ENCODE measurements at regions not wholly inside any gene's neighbourhood (a gene's known extent, or its start where the extent isn't known, plus 50 kb on each side); places are given as distances from the start of the nearest gene placed in this dataset.

- H3K9me2 ChIP-seq (replicated peaks; ENCODE audit: low read depth, low read length) = no peaks in the 10 kb centered on the region
- H4K20me1 ChIP-seq (ENCODE audit: insufficient read depth, low read length, poor library complexity, severe bottlenecking) = no peaks in the 10 kb centered on the region
- H3K9me3 ChIP-seq (ENCODE audit: insufficient read depth, low read depth, low read length) = no peaks in the 10 kb centered on the region
- no peak overlapping the region for H3K4me2 ChIP-seq (ENCODE audit: low read depth, low read length, poor library complexity, severe bottlenecking)
- no peaks in the 10 kb centered on the region for H3F3A ChIP-seq (ENCODE audit: low read depth)
- no peaks in the 10 kb centered on the region for H3K36me3 ChIP-seq (ENCODE audit: insufficient read depth, low read length)
- no peaks in the 10 kb centered on the region for H3K27me3 ChIP-seq (ENCODE audit: insufficient read depth, low read length, poor library complexity, severe bottlenecking)
- no peak overlapping the region for H3K9ac ChIP-seq (ENCODE audit: low read depth, low read length, poor library complexity, severe bottlenecking)
- H3K4me1 ChIP-seq (ENCODE audit: insufficient read depth, low read length, poor library complexity, severe bottlenecking) = no peaks in the 10 kb centered on the region
- H3K4me3 ChIP-seq (ENCODE audit: low read length, poor library complexity, severe bottlenecking) = no peak overlapping the region
- no peak overlapping the region for H2AFZ ChIP-seq (ENCODE audit: low read length)
- TF ChIP-seq, protein P1, sequence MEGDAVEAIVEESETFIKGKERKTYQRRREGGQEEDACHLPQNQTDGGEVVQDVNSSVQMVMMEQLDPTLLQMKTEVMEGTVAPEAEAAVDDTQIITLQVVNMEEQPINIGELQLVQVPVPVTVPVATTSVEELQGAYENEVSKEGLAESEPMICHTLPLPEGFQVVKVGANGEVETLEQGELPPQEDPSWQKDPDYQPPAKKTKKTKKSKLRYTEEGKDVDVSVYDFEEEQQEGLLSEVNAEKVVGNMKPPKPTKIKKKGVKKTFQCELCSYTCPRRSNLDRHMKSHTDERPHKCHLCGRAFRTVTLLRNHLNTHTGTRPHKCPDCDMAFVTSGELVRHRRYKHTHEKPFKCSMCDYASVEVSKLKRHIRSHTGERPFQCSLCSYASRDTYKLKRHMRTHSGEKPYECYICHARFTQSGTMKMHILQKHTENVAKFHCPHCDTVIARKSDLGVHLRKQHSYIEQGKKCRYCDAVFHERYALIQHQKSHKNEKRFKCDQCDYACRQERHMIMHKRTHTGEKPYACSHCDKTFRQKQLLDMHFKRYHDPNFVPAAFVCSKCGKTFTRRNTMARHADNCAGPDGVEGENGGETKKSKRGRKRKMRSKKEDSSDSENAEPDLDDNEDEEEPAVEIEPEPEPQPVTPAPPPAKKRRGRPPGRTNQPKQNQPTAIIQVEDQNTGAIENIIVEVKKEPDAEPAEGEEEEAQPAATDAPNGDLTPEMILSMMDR (conservative IDR thresholded peaks at IDR 0.05; ENCODE audit: low read length) = peak; percentile 84
- no peak for TF ChIP-seq EZH2phosphoT487 (IDR thresholded peaks at IDR 0.05; ENCODE audit: borderline replicate concordance)
- no peaks in the 10 kb centered on the region for H3K79me2 ChIP-seq (ENCODE audit: insufficient read depth, low read length)
Measured at GRCh38 chr2:3959372-3959771, 256.0 kb downstream of the DCDC2C start.

GRCh38 chr2:3960106-3960505 is 256.7 kb downstream of the DCDC2C start:
- Histone ChIP-seq H4K20me1 (ENCODE audit: insufficient read depth, low read length, poor library complexity, severe bottlenecking) (no peaks in the 10 kb centered on the region), H3K27me3 (ENCODE audit: insufficient read depth, low read length, poor library complexity, severe bottlenecking) (no peaks in the 10 kb centered on the region), H2AFZ (ENCODE audit: low read length) (no peak overlapping the region), H3K4me2 (ENCODE audit: low read depth, low read length, poor library complexity, severe bottlenecking) (no peak overlapping the region), H3K36me3 (ENCODE audit: insufficient read depth, low read length) (no peaks in the 10 kb centered on the region), H3K9me2 (replicated peaks; ENCODE audit: low read depth, low read length) (no peaks in the 10 kb centered on the region), H3K9ac (ENCODE audit: low read depth, low read length, poor library complexity, severe bottlenecking) (no peak overlapping the region), H3K79me2 (ENCODE audit: insufficient read depth, low read length) (no peaks in the 10 kb centered on the region), H3F3A (ENCODE audit: low read depth) (no peaks in the 10 kb centered on the region), H3K4me3 (ENCODE audit: low read length, poor library complexity, severe bottlenecking) (no peak overlapping the region), H3K4me1 (ENCODE audit: insufficient read depth, low read length, poor library complexity, severe bottlenecking) (no peaks in the 10 kb centered on the region), H3K9me3 (ENCODE audit: insufficient read depth, low read depth, low read length) (no peaks in the 10 kb centered on the region)
- TF ChIP-seq EZH2phosphoT487 (IDR thresholded peaks at IDR 0.05; ENCODE audit: borderline replicate concordance) = no peak
- TF ChIP-seq, protein P1 (conservative IDR thresholded peaks at IDR 0.05; ENCODE audit: low read length) = no peak

- no peaks in the 10 kb centered on the region for H3F3A ChIP-seq (ENCODE audit: low read depth)
- no peaks in the 10 kb centered on the region for H3K9me2 ChIP-seq (replicated peaks; ENCODE audit: low read depth, low read length)
- H3K9me3 ChIP-seq (ENCODE audit: insufficient read depth, low read depth, low read length) = no peaks in the 10 kb centered on the region
- no peak for TF ChIP-seq EZH2phosphoT487 (IDR thresholded peaks at IDR 0.05; ENCODE audit: borderline replicate concordance)
- TF ChIP-seq, protein P1 (conservative IDR thresholded peaks at IDR 0.05; ENCODE audit: low read length) = no peak
- H3K4me1 ChIP-seq (ENCODE audit: insufficient read depth, low read length, poor library complexity, severe bottlenecking) = no peaks in the 10 kb centered on the region
- no peaks in the 10 kb centered on the region for H4K20me1 ChIP-seq (ENCODE audit: insufficient read depth, low read length, poor library complexity, severe bottlenecking)
- no peak overlapping the region for H3K4me2 ChIP-seq (ENCODE audit: low read depth, low read length, poor library complexity, severe bottlenecking)
- no peak overlapping the region for H2AFZ ChIP-seq (ENCODE audit: low read length)
- H3K9ac ChIP-seq (ENCODE audit: low read depth, low read length, poor library complexity, severe bottlenecking) = no peak overlapping the region
- no peaks in the 10 kb centered on the region for H3K27me3 ChIP-seq (ENCODE audit: insufficient read depth, low read length, poor library complexity, severe bottlenecking)
- no peak overlapping the region for H3K4me3 ChIP-seq (ENCODE audit: low read length, poor library complexity, severe bottlenecking)
- H3K36me3 ChIP-seq (ENCODE audit: insufficient read depth, low read length) = no peaks in the 10 kb centered on the region
- H3K79me2 ChIP-seq (ENCODE audit: insufficient read depth, low read length) = no peaks in the 10 kb centered on the region
Measured at GRCh38 chr2:3962719-3963118, 259.3 kb downstream of the DCDC2C start.
